ENCODE measurements at regions not wholly inside any gene's neighbourhood (a gene's known extent, or its start where the extent isn't known, plus 50 kb on each side); places are given as distances from the start of the nearest gene placed in this dataset.

GRCh38 chr11:122271137-122271536, 155.1 kb upstream of the BLID start:
- TF ChIP-seq, protein P1, sequence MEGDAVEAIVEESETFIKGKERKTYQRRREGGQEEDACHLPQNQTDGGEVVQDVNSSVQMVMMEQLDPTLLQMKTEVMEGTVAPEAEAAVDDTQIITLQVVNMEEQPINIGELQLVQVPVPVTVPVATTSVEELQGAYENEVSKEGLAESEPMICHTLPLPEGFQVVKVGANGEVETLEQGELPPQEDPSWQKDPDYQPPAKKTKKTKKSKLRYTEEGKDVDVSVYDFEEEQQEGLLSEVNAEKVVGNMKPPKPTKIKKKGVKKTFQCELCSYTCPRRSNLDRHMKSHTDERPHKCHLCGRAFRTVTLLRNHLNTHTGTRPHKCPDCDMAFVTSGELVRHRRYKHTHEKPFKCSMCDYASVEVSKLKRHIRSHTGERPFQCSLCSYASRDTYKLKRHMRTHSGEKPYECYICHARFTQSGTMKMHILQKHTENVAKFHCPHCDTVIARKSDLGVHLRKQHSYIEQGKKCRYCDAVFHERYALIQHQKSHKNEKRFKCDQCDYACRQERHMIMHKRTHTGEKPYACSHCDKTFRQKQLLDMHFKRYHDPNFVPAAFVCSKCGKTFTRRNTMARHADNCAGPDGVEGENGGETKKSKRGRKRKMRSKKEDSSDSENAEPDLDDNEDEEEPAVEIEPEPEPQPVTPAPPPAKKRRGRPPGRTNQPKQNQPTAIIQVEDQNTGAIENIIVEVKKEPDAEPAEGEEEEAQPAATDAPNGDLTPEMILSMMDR (optimal IDR thresholded peaks at IDR 0.05 in 1 of 3, IDR thresholded peaks at IDR 0.05 in 1 of 3, conservative IDR thresholded peaks at IDR 0.05 in 1 of 3; ENCODE audit: extremely low read depth in 1 of 3, insufficient read depth in 2 of 3, low read length in 3 of 3), result no peak
- no peak for TF ChIP-seq EZH2 (IDR thresholded peaks at IDR 0.05; ENCODE audit: low read length)
